ENCODE measurements at regions not wholly inside any gene's neighbourhood (a gene's known extent, or its start where the extent isn't known, plus 50 kb on each side); places are given as distances from the start of the nearest gene placed in this dataset.

GRCh38 chr13:54433493-54434206 lies 1405.0 kb downstream of the OLFM4 start:
- TF ChIP-seq CTCF (IDR thresholded peaks at IDR 0.05) (no peak), POLR2A (IDR thresholded peaks at IDR 0.05) (no peak)

Data from heart left ventricle (tissue), 13 donors.